IMR-90 (cell line): ENCODE measurements at regions not wholly inside any gene's neighbourhood (a gene's known extent, or its start where the extent isn't known, plus 50 kb on each side); places are given as distances from the start of the nearest gene placed in this dataset.

ENCODE experiments used
- ATAC-seq: fragments of 200-7000 bp; cut with Tn5 transposase; 2 replicates; pipeline ENCODE4 v1.9.1; 2020; ENCODE audit warnings: low read depth, mild to moderate bottlenecking, moderate library complexity
- BruUV-seq: library from RNA; stranded (reverse); fragments of 400-500 nt; replicated peaks from 2 replicates; lab custom pipeline; 2021; lab: Mats Ljungman, UMichigan
- CTCF ChIA-PET: fragments of 300-600 bp; formaldehyde crosslinking; extraction: SDS; loops from one replicate; lab custom pipeline; 2021; ENCODE audit warnings: antibody characterized with exemption; lab: Yijun Ruan, JAX
- POLR2A ChIA-PET: fragments of 300-600 bp; sonication (Branson Sonifier 250); formaldehyde crosslinking; loops from one replicate; lab custom pipeline; 2022; ENCODE audit warnings: antibody characterized with exemption; ENCODE audit not compliant: unreplicated experiment; lab: Charles Lee
- DNase-seq: peaks from one replicate; pipeline ENCODE4 v3.0.0; 2013
- H2AFZ ChIP-seq: replicated peaks from 2 replicates; pipeline ENCODE3; 2013; ENCODE audit warnings: low read length, mild to moderate bottlenecking; ENCODE audit not compliant: poor library complexity
- H2AK5ac ChIP-seq: 2 replicates; pipeline ENCODE4 v1.6.1; 2013; ENCODE audit warnings: low read depth, low read length, inconsistent platforms
- H2AK9ac ChIP-seq: replicated peaks from 2 replicates; pipeline ENCODE3; 2013; ENCODE audit warnings: mild to moderate bottlenecking, low read depth, low read length, moderate library complexity; ENCODE audit not compliant: poor library complexity
- H2BK120ac ChIP-seq: 2 replicates; pipeline ENCODE4 v1.6.1; 2013; ENCODE audit warnings: low read depth, low read length, inconsistent platforms
- H2BK15ac ChIP-seq: 3 replicates; pipeline ENCODE4 v1.6.1; 2013; ENCODE audit warnings: low read depth, low read length, inconsistent platforms
- H2BK20ac ChIP-seq: 2 replicates; pipeline ENCODE4 v1.6.1; 2013; ENCODE audit warnings: low read depth, mild to moderate bottlenecking, inconsistent platforms, low read length, moderate library complexity
- H2BK5ac ChIP-seq: 2 replicates; pipeline ENCODE4 v1.6.1; 2013; ENCODE audit warnings: mild to moderate bottlenecking, low read depth, low read length, inconsistent platforms; ENCODE audit not compliant: poor library complexity, severe bottlenecking
- H3K14ac ChIP-seq: replicated peaks from 2 replicates; pipeline ENCODE4 v1.6.1; 2013; ENCODE audit warnings: low read depth, low read length, inconsistent platforms
- H3K18ac ChIP-seq: 2 replicates; pipeline ENCODE4 v1.6.1; 2013; ENCODE audit warnings: low read depth, low read length, control low read depth
- H3K23ac ChIP-seq: 2 replicates; pipeline ENCODE4 v1.6.1; 2013; ENCODE audit warnings: low read depth, low read length, inconsistent platforms
- H3K27ac ChIP-seq: 2 replicates; pipeline ENCODE4 v1.5.1; 2013; ENCODE audit warnings: mild to moderate bottlenecking, control low read depth, low read length; ENCODE audit not compliant: insufficient read depth
- H3K27me3 ChIP-seq: 2 replicates; pipeline ENCODE4 v1.6.1; 2013; ENCODE audit warnings: low read length; ENCODE audit not compliant: control insufficient read depth, insufficient read depth
- H3K36me3 ChIP-seq: 2 replicates; pipeline ENCODE4 v1.6.1; 2013; ENCODE audit warnings: low read length, mixed read lengths; ENCODE audit not compliant: control insufficient read depth, insufficient read depth
- H3K4ac ChIP-seq: 2 replicates; pipeline ENCODE4 v1.6.1; 2013; ENCODE audit warnings: low read depth, low read length, inconsistent platforms
- H3K4me1 ChIP-seq: 2 replicates; pipeline ENCODE4 v1.6.1; 2013; ENCODE audit warnings: low read length, mixed read lengths; ENCODE audit not compliant: control insufficient read depth, insufficient read depth
- H3K4me2 ChIP-seq: 2 replicates; pipeline ENCODE4 v1.6.1; 2013; ENCODE audit warnings: low read depth, mild to moderate bottlenecking, control low read depth, low read length, moderate library complexity
- H3K4me3 ChIP-seq: 2 replicates; pipeline ENCODE4 v1.5.1; 2013; ENCODE audit warnings: low read depth, mild to moderate bottlenecking, control low read depth, low read length, moderate library complexity; ENCODE audit not compliant: insufficient read depth
- H3K56ac ChIP-seq: 2 replicates; pipeline ENCODE4 v1.6.1; 2013; ENCODE audit warnings: low read length, inconsistent platforms; ENCODE audit not compliant: insufficient read depth; ENCODE audit errors: extremely low read depth
- H3K79me1 ChIP-seq, 2 experiments: 2 replicates each; pipeline ENCODE4 v1.6.1; 2013; ENCODE audit warnings: low read length in 2 of 2, inconsistent platforms in 1 of 2, low read depth in 1 of 2
- H3K9ac ChIP-seq: 2 replicates; pipeline ENCODE4 v1.6.1; 2013; ENCODE audit warnings: low read depth, low read length, control low read depth
- H3K9me1 ChIP-seq: 2 replicates; pipeline ENCODE4 v1.6.1; 2013; ENCODE audit warnings: low read length, inconsistent platforms; ENCODE audit not compliant: insufficient read depth
- H3K9me3 ChIP-seq: 2 replicates; pipeline ENCODE4 v1.6.1; 2013; ENCODE audit warnings: low read length; ENCODE audit not compliant: control insufficient read depth, insufficient read depth
- H4K20me1 ChIP-seq: 2 replicates; pipeline ENCODE4 v1.6.1; 2013; ENCODE audit warnings: low read length, inconsistent platforms; ENCODE audit not compliant: insufficient read depth
- H4K5ac ChIP-seq: 2 replicates; pipeline ENCODE4 v1.6.1; 2013; ENCODE audit warnings: mild to moderate bottlenecking, low read depth, low read length, control low read depth
- H4K8ac ChIP-seq, 2 experiments: 2 replicates each; pipeline ENCODE4 v1.6.1; 2013; ENCODE audit warnings: low read depth in 2 of 2, low read length in 2 of 2, control low read depth in 1 of 2, inconsistent platforms in 1 of 2
- H4K91ac ChIP-seq: 2 replicates; pipeline ENCODE4 v1.6.1; 2013; ENCODE audit warnings: low read depth, low read length, inconsistent platforms; ENCODE audit not compliant: insufficient read depth
- RFX5 ChIP-seq: IDR thresholded peaks from 2 replicates; pipeline ENCODE4 v1.8.0; 2012; ENCODE audit warnings: low read depth, mild to moderate bottlenecking, low read length, moderate library complexity
- WGBS, 2 experiments: methylation state at CpG; one replicate each; pipeline versions ENCODE4 v1.1.5 to v1.1.7; 2013; ENCODE audit warnings: missing lambda C conversion rate in 2 of 2; ENCODE audit not compliant: insufficient read length in 1 of 2; ENCODE audit errors: extremely low coverage in 2 of 2; 5-methylcytosine and 5-hydroxymethylcytosine counted together
- dilution Hi-C: fragments of 300-500 bp; cut with HindIII; formaldehyde crosslinking; loops from one replicate; pipeline ENCODE4 v1.14.3; 2018; ENCODE audit warnings: low sequenced_read_pairs; ENCODE audit not compliant: unreplicated experiment
- in situ Hi-C: fragments of 300-500 bp; cut with MboI; formaldehyde crosslinking; loops from 3 replicates; pipeline ENCODE4 v1.14.3; 2019; ENCODE audit warnings: low sequenced_read_pairs, inconsistent platforms, mixed read lengths
- intact Hi-C: fragments of 100-400 bp; cut with micrococcal nuclease; formaldehyde crosslinking; loops from 2 replicates; pipeline ENCODE4 v1.10.0; 2022

GRCh38 chr14:84288781-84289180 is 1241.2 kb upstream of the FLRT2 start:
- Histone ChIP-seq H2AFZ (no peak overlapping the region), H3K27ac (no peak overlapping the region), H3K4me1 (no peaks in the 10 kb centered on the region), H2AK5ac (no peak overlapping the region), H3K36me3 (no peaks in the 10 kb centered on the region), H3K4me3 (no peak overlapping the region), H2BK15ac (no peak overlapping the region), H4K8ac (no peak overlapping the region), H2BK120ac (no peak overlapping the region), H3K27me3 (no peaks in the 10 kb centered on the region), H2BK20ac (no peak overlapping the region), H4K5ac (no peak overlapping the region), H3K18ac (no peak overlapping the region), H2BK5ac (no peak overlapping the region), H4K20me1 (no peaks in the 10 kb centered on the region), H3K4me2 (no peak overlapping the region), H3K23ac (no peak overlapping the region), H3K9me3 (no peaks in the 10 kb centered on the region), H3K4ac (no peak overlapping the region), H3K14ac (no peak overlapping the region), H3K56ac (no peak overlapping the region), H3K9me1 (no peaks in the 10 kb centered on the region), H2AK9ac (no peak overlapping the region), H3K9ac (no peak overlapping the region), H3K79me1 (no peaks in the 10 kb centered on the region), H4K91ac (no peak overlapping the region)
- WGBS, 2 experiments, result no CpG with 5 or more reads among the region's 2 CpGs
- in situ Hi-C loops, result no loop called here
- no TSS peak for BruUV-seq
- dilution Hi-C loops, result no loop called here
- ChIA-PET CTCF (no interaction called here), POLR2A (no interaction called here)
- DNase-seq (no peak), ATAC-seq (no peak)
- intact Hi-C loops, result no loop called here
- no peak for TF ChIP-seq RFX5
